ENCODE measurements at regions not wholly inside any gene's neighbourhood (a gene's known extent, or its start where the extent isn't known, plus 50 kb on each side); places are given as distances from the start of the nearest gene placed in this dataset.

GRCh38 chr5:152938630-152939029 lies 533.6 kb upstream of the NMUR2 start:
- TF ChIP-seq, protein P1, sequence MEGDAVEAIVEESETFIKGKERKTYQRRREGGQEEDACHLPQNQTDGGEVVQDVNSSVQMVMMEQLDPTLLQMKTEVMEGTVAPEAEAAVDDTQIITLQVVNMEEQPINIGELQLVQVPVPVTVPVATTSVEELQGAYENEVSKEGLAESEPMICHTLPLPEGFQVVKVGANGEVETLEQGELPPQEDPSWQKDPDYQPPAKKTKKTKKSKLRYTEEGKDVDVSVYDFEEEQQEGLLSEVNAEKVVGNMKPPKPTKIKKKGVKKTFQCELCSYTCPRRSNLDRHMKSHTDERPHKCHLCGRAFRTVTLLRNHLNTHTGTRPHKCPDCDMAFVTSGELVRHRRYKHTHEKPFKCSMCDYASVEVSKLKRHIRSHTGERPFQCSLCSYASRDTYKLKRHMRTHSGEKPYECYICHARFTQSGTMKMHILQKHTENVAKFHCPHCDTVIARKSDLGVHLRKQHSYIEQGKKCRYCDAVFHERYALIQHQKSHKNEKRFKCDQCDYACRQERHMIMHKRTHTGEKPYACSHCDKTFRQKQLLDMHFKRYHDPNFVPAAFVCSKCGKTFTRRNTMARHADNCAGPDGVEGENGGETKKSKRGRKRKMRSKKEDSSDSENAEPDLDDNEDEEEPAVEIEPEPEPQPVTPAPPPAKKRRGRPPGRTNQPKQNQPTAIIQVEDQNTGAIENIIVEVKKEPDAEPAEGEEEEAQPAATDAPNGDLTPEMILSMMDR (IDR thresholded peaks at IDR 0.05): no peak
- H3K36me3 Mint-ChIP-seq (ENCODE audit: low read depth): no peaks in the 10 kb centered on the region
- DNase-seq: no peak
- no peak overlapping the region for H3K4me3 Mint-ChIP-seq
- no peaks in the 10 kb centered on the region for H3K27me3 Mint-ChIP-seq (ENCODE audit: low read depth, poor library complexity)
- H3K9me3 Mint-ChIP-seq: peaks cover 20% of the 10 kb centered on the region
- H3K4me1 Mint-ChIP-seq: no peaks in the 10 kb centered on the region
- no peak overlapping the region for H3K27ac Mint-ChIP-seq

- H3K27me3 Mint-ChIP-seq (ENCODE audit: low read depth, poor library complexity): peaks cover 3% of the 10 kb centered on the region
- H3K27ac Mint-ChIP-seq: no peak overlapping the region
- peaks cover 17% of the 10 kb centered on the region for H3K9me3 Mint-ChIP-seq
- no peaks in the 10 kb centered on the region for H3K4me1 Mint-ChIP-seq
- no peaks in the 10 kb centered on the region for H3K36me3 Mint-ChIP-seq (ENCODE audit: low read depth)
- H3K4me3 Mint-ChIP-seq: no peak overlapping the region
- TF ChIP-seq, protein P1 (IDR thresholded peaks at IDR 0.05): no peak
- no peak for DNase-seq
Observed at GRCh38 chr5:152942633-152943336, 537.7 kb upstream of the NMUR2 start.

GRCh38 chr5:152953788-152954483 lies 536.5 kb upstream of the GRIA1 start:
- Mint-ChIP-seq H3K4me3 (no peak overlapping the region), H3K4me1 (no peaks in the 10 kb centered on the region), H3K36me3 (ENCODE audit: low read depth) (no peaks in the 10 kb centered on the region), H3K27ac (no peak overlapping the region), H3K27me3 (ENCODE audit: low read depth, poor library complexity) (no peaks in the 10 kb centered on the region), H3K9me3 (no peaks in the 10 kb centered on the region)
- no peak for DNase-seq
- TF ChIP-seq, protein P1 (IDR thresholded peaks at IDR 0.05): no peak

- no peak for DNase-seq
- no peak overlapping the region for H3K4me3 Mint-ChIP-seq
Observed at GRCh38 chr5:152956943-152957613, 533.4 kb upstream of the GRIA1 start.

GRCh38 chr5:152978141-152978835 lies 512.2 kb upstream of the GRIA1 start:
- H3K27me3 Mint-ChIP-seq (ENCODE audit: low read depth, poor library complexity): no peaks in the 10 kb centered on the region
- H3K4me3 Mint-ChIP-seq: no peak overlapping the region
- DNase-seq: no peak
- TF ChIP-seq, protein P1 (IDR thresholded peaks at IDR 0.05): no peak
- peaks cover 9% of the 10 kb centered on the region for H3K36me3 Mint-ChIP-seq (ENCODE audit: low read depth)
- H3K9me3 Mint-ChIP-seq: peaks cover 28% of the 10 kb centered on the region
- H3K27ac Mint-ChIP-seq: no peak overlapping the region
- peaks cover 4% of the 10 kb centered on the region for H3K4me1 Mint-ChIP-seq

More at GRCh38 chr5:152956943-152957613, 533.4 kb upstream of the GRIA1 start:
- no peaks in the 10 kb centered on the region for H3K36me3 Mint-ChIP-seq (ENCODE audit: low read depth)
- H3K27me3 Mint-ChIP-seq (ENCODE audit: low read depth, poor library complexity): peaks cover 3% of the 10 kb centered on the region
- no peak overlapping the region for H3K27ac Mint-ChIP-seq
- TF ChIP-seq, protein P1 (IDR thresholded peaks at IDR 0.05): no peak
- no peaks in the 10 kb centered on the region for H3K9me3 Mint-ChIP-seq
- H3K4me1 Mint-ChIP-seq: no peaks in the 10 kb centered on the region

Measured in nephron progenitor cell (in vitro differentiated cells).